Kidney (tissue), 13 donors: ENCODE measurements at regions not wholly inside any gene's neighbourhood (a gene's known extent, or its start where the extent isn't known, plus 50 kb on each side); places are given as distances from the start of the nearest gene placed in this dataset.

Experiments
- DNase-seq, 5 donors: peaks; one replicate each; pipeline ENCODE4 v3.0.0-alpha.2; 2013 to 2020
- FAIRE-seq: peaks from 2 replicates; lab custom pipeline; 2012; peaks lifted over from hg19 to GRCh38; lab: Jason Lieb, UNC
- H3K27ac ChIP-seq, 2 donors: one replicate each; pipeline ENCODE4 v1.7.0; 2013; ENCODE audit warnings: low read depth in 2 of 2, low read length in 2 of 2, inconsistent platforms in 1 of 2
- H3K27me3 ChIP-seq: one replicate; pipeline ENCODE4 v1.7.1; 2013; ENCODE audit warnings: low read length, inconsistent platforms; ENCODE audit not compliant: control insufficient read depth, insufficient read depth
- H3K36me3 ChIP-seq, 3 donors: one replicate each; pipeline versions ENCODE4 v1.7.0 to v1.7.1; 2013; ENCODE audit warnings: low read length in 3 of 3, control low read depth in 1 of 3, inconsistent platforms in 1 of 3; ENCODE audit not compliant: insufficient read depth in 3 of 3, control insufficient read depth in 2 of 3
- H3K4me1 ChIP-seq, 3 donors: one replicate each; pipeline versions ENCODE4 v1.7.0 to v1.7.1; 2013; ENCODE audit warnings: low read length in 3 of 3, inconsistent platforms in 1 of 3, low read depth in 1 of 3; ENCODE audit not compliant: control insufficient read depth in 2 of 3, insufficient read depth in 2 of 3
- H3K4me3 ChIP-seq, 3 donors: one replicate each; pipeline versions ENCODE4 v1.7.0 to v1.8.1; 2013; ENCODE audit warnings: low read length in 3 of 3, control low read depth in 1 of 3, inconsistent platforms in 1 of 3
- H3K9ac ChIP-seq, 3 donors: one replicate each; pipeline versions ENCODE4 v1.7.0 to v1.7.1; 2013; ENCODE audit warnings: low read length in 3 of 3, control low read depth in 1 of 3, inconsistent platforms in 1 of 3
- H3K9me3 ChIP-seq, 3 donors: one replicate each; pipeline versions ENCODE4 v1.7.0 to v1.7.1; 2013; ENCODE audit warnings: low read length in 3 of 3, control low read depth in 1 of 3, inconsistent platforms in 1 of 3; ENCODE audit not compliant: control insufficient read depth in 2 of 3, insufficient read depth in 1 of 3
- intact Hi-C: fragments of 100-400 bp; cut with DNase I; formaldehyde crosslinking; loops from one replicate; pipeline ENCODE4 v1.11.1; 2022
- TF ChIP-seq, protein P1 (sequence below): IDR thresholded peaks from 3 replicates; pipeline ENCODE4 v1.5.1; 2012; ENCODE audit warnings: mild to moderate bottlenecking, moderate library complexity, borderline replicate concordance; ENCODE audit not compliant: insufficient read depth; ENCODE audit errors: extremely low read depth
- donor health status: control.
- donor health status: control.
- donor health status: control.
- donor health status: control.
- donor health status: control.
- donor health status: DM: yes; HTN: yes; CAD: no.
- donor health status: Normal renal cell carcinoma (clear cell type).

DNA sequence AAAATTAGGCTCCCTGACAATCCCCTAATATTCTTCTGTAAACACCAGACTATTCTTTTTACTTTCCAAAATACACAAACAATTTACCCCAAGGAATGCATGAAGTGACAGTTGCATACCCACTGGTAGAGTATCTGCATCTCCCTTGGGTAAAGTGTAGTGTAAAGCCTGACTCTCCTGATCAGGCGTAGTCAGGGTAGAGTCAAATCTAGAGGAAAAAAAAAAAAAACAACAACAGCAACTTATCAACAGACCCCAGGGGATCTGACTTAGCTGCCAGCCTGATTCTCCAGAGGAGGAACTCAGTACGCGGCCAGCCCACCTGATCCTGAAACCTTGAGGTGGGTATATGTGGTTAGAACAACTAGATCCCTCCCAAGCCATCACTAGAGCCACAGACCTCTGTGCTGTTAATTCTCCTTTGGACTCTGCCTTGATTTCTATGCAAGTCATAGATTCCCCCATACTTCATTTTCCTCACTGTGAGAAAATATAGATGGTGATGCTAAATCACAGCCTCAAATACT, 61.0 kb downstream of the ZNF608 start:
- Histone ChIP-seq H3K36me3 (no peaks in the 10 kb centered on the region), H3K9me3 (no peaks in the 10 kb centered on the region), H3K4me3 (no peak overlapping the region), H3K27me3 (no peaks in the 10 kb centered on the region), H3K9ac (no peak overlapping the region), H3K4me1 (peaks cover 0 to 3% (median 2%) of the 10 kb centered on the region in 3 donors), H3K27ac (no peak overlapping the region)
- TF ChIP-seq, protein P1, sequence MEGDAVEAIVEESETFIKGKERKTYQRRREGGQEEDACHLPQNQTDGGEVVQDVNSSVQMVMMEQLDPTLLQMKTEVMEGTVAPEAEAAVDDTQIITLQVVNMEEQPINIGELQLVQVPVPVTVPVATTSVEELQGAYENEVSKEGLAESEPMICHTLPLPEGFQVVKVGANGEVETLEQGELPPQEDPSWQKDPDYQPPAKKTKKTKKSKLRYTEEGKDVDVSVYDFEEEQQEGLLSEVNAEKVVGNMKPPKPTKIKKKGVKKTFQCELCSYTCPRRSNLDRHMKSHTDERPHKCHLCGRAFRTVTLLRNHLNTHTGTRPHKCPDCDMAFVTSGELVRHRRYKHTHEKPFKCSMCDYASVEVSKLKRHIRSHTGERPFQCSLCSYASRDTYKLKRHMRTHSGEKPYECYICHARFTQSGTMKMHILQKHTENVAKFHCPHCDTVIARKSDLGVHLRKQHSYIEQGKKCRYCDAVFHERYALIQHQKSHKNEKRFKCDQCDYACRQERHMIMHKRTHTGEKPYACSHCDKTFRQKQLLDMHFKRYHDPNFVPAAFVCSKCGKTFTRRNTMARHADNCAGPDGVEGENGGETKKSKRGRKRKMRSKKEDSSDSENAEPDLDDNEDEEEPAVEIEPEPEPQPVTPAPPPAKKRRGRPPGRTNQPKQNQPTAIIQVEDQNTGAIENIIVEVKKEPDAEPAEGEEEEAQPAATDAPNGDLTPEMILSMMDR, result no peak
- FAIRE-seq, result no peak
- DNase-seq, result no peak
- intact Hi-C loops, result no loop called here

DNA sequence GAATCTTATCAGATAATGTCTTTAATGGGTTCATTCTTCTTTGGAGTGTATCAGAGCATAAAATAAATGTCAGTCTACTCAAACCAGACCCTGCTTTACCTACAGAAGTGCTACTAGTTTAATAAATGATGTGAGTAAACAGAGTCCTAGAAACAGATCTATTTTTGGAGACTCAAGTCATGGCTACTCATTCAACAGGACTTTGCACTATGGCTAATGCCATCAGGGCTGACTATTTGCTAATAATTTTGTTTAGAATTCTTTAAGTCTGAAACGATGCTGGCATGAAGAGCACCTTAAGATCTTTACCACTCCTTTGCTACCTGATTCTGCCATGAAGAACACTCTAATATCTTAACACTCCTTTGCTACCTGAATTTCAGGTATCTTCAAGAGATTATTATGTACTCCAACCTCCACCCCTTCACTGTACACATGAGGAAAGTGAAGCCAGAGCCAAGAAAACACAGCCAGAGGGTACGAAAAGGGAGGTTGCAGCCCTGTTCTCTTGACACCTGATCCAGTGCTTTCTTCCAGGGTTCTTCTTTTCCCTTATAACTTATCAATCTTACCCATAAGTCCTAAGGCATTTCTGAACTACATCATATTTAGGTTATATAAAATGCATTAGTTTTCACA, 62.4 kb downstream of the ZNF608 start:
- Histone ChIP-seq H3K9me3 (no peaks in the 10 kb centered on the region), H3K4me1 (peaks cover 0 to 6% (median 3%) of the 10 kb centered on the region in 3 donors), H3K27ac (no peak overlapping the region), H3K9ac (no peak overlapping the region), H3K4me3 (no peak overlapping the region), H3K27me3 (no peaks in the 10 kb centered on the region), H3K36me3 (no peaks in the 10 kb centered on the region)
- no peak for DNase-seq
- TF ChIP-seq, protein P1, result no peak
- no peak for FAIRE-seq
- intact Hi-C loops, result no loop called here

DNA sequence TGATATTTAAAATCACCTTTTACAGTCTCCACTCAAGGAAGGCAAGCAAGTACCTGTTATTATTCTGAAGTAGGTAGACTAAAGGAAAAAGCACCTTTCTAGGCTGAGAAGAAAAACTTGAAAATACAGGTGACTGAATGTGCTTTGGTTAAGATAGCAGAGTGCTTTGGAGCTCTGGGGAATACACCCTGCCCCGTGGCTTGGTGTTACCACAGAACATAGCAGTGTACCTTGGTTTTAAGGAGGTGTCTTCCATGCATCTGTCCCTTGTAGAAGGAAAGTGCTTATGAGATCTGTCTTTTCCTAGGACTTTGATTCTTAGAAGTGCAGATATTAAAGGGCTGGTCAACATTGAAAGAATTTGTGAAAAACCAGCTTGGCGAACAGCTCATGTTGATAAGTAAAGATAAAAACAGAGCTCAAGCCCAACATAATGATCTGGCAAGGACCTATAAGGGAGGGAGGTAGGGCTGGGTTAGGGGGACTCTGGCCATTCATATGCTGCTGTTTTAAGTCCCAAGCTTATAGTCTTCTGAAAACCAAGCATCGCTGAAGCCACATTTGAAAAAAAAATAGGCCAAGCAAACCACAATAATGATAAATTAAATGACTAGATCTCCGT, 66.8 kb downstream of the ZNF608 start:
- DNase-seq (no peak), FAIRE-seq (no peak)
- Histone ChIP-seq H3K36me3 (no peaks in the 10 kb centered on the region), H3K4me1 (peaks cover 7 to 15% (median 11%) of the 10 kb centered on the region in 3 donors), H3K9me3 (no peaks in the 10 kb centered on the region), H3K9ac (no peak overlapping the region), H3K27ac (no peak overlapping the region), H3K4me3 (no peak overlapping the region), H3K27me3 (no peaks in the 10 kb centered on the region)
- TF ChIP-seq, protein P1, result no peak
- intact Hi-C loops, result no loop called here
